HCEC 1CT (cell line): ENCODE measurements at regions not wholly inside any gene's neighbourhood (a gene's known extent, or its start where the extent isn't known, plus 50 kb on each side); places are given as distances from the start of the nearest gene placed in this dataset.
A peak's percentile ranks its signal among the peaks of the same experiment; 100 is the strongest.

Experiments
- DNase-seq: peaks from one replicate; pipeline ENCODE4 v3.0.0-alpha.2; 2017

GRCh38 chr9:78927099-78927940 is 630.4 kb downstream of the PSAT1 start:
- DNase-seq, result no peak

GRCh38 chr9:78928625-78929405 is 631.9 kb downstream of the PSAT1 start:
- no peak for DNase-seq

- DNase-seq, result no peak
Observed at GRCh38 chr9:78930281-78930680, 633.4 kb downstream of the PSAT1 start.

DNA sequence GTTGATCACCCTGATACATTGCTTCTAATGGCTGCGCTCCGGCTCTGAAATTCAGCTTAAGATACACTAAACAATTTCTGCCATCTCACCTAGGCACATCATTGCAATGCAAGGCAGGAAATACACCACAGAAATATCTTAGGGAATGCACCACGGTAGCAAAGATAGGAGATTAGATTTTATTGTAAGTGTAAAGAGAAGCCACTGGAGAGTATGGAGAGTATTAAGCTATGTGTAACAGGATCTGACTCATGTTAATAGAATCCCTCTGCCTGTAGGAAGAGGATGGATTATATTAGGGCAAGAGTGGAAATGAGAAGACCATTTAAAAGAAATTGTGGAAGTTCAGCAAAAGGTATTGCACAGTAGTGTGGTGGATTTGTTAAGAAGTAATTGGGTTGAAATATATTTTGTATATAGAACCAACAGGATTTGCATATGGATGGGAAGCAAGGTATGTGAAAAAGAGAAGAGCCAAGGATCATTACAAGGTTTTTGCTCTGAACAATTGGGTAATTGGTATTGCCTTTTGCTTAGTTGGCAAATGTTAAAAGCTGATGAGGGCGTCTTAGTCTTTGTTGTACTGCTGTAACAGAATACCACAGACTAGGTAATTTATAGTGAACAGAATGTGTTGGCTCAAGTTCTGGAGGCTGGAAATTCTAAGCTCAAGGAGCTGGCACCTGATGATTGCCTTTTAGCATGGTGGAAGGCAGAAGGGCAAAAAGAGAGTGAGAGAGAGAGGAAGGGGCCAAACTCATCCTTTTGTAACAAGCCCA is 636.1 kb downstream of the PSAT1 start:
- DNase-seq, result peak; percentile 75

GRCh38 chr9:78934880-78935279 is 636.9 kb upstream of the TLE4 start:
- DNase-seq, result no peak

DNA sequence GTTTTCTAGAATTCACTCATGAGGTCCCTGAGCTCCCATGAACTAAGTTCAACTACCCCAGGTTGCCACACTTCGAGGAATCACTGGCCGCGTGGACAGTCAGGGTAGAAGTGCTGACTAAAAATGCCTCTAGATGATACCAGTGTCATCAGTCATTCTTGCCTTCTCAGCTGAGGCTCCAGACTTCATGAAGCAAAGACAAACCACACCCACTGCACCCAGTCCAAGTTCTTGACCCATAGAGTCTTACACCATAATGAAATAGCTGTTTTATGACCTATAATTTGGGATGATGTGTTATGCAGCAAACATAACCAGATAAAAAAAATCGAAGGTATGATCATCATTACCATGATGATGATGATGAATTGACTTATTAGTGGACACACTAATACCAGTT is 632.9 kb upstream of the TLE4 start:
- DNase-seq, result no peak

GRCh38 chr9:78939311-78940065 is 632.3 kb upstream of the TLE4 start:
- DNase-seq, result no peak

DNA sequence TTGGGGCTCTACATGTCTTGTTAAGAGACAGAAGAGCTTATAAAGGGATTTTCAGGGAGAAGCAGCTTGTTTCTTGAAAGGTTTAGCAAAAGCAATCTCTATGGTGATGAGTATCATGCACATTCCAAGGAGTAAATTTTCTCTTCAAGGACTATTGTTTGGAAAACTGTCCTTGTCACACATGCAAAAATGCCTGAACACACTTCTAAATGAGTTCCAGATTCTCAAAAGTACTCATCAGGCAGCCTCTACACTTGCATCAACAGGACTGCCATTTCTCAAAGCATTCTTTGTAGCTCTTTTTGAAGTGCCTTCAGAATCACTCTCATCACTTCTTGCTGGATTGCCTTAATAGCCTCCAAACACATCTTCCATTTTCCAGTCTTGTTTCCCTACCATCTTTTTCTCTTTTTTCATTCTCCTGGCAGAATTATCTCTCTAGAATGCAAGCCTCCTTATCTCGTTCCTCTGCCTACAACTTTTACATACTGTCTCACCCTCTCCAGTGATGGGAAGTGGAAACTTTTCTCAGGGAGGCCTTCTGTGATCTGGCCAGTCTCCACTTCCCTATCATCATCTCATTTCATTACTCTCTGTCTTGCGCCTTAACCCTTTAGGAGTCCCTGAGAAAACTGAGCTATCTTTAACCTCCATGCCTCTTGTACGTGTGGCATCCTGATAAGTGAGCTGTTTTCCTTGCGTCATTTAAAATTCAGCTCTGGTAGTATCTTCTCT is 631.5 kb upstream of the TLE4 start:
- no peak for DNase-seq

DNA sequence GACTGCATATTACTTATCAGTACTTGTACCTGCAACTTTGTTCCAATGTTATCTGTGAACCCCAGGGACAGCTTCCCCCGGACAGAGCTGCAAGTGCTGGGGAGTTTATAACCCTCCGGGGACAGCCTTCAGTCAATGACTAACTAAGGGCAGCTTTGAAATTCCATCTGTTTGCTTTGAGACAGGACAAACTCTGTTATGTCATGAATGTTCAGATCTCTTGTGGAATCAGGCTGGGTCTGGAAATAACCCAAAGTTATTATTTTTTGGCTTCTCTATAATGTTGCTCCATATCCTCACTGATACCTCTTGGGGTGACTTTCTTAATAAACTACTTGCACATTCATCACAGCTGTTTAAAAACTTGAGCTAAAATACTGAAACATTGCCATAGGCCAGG is 617.5 kb upstream of the TLE4 start:
- no peak for DNase-seq

DNA sequence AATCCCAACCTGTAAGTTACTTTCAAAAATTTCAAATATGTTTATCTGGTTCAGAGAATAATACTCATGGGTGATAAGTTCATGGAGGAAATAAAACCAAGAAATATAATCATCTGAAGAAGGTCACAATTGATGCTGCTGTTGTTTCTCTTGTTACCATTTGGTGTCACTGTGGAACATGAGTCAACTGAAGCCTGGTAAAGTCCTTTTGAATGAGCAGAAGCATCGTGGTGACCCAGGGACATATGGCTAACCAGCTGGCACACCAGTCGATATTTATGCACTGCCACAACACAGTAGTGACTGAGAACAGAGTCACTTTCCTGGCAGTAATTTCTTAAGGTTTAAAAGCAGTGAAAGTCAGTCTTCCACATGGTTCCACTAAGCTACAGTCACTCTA is 612.9 kb upstream of the TLE4 start:
- peak; percentile 12 for DNase-seq

- no peak for DNase-seq
Observed at GRCh38 chr9:78962156-78962555, 609.6 kb upstream of the TLE4 start.

GRCh38 chr9:78963911-78964310 is 607.9 kb upstream of the TLE4 start:
- DNase-seq, result no peak

DNA sequence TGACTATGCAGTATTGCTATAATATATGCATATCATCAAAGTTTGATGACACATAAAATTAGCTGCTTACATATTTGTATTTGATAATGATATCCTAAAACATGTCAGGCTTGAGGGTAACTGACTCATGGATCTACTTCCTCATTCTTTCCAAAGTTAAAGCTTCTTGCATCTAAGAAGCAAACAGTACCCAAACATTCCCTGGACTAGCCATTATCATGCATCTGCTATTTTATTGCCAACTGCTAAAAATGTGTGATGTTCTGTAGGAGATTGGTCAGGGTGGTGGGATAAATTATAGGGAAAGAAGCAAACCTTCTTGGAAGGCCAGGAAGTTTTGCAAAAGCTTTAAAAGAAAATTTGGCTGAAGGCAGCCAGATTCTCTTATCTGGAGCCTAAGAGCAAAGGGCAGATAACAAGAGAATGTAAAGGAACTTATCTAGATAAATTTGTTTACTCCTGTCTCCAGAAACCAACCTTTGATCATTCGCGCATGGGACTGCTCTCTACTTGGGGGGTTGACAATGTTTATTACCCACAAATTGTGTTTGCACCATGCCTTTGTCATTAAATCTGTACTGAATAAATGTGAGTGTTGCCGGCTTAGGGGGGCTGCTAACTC is 604.1 kb upstream of the TLE4 start:
- peak; percentile 24 for DNase-seq

- no peak for DNase-seq
Observed at GRCh38 chr9:78970375-78970774, 601.4 kb upstream of the TLE4 start.

- DNase-seq, result no peak
Observed at GRCh38 chr9:78971540-78971939, 600.2 kb upstream of the TLE4 start.

- no peak for DNase-seq
Observed at GRCh38 chr9:78972303-78972999, 599.3 kb upstream of the TLE4 start.

GRCh38 chr9:78973907-78974306 is 597.9 kb upstream of the TLE4 start:
- peak; percentile 4 for DNase-seq

- peak; percentile 52 for DNase-seq
Observed at GRCh38 chr9:78982849-78983248, 588.9 kb upstream of the TLE4 start.

- DNase-seq, result peak; percentile 10
Observed at GRCh38 chr9:78985084-78985738, 586.6 kb upstream of the TLE4 start.

DNA sequence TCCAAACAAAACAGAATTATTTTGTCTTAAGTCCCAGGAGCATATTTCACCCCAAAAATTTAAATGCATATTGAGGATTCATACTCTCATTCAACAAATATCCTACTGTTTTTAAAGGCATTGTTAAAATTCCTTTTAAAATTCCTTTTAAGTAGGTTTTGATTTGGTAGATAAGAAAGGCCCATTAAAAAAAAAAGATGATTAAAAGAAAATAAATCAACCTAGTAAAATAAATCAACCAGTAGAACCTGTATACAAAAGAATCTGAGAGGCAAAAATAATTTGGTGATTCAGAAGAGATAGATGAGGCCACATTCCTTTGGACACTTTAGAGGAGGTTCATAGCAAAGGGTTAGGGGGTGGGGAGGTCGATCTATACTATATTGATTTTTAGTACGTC is 585.3 kb upstream of the TLE4 start:
- no peak for DNase-seq
